Endodermal cell (in vitro differentiated cells): ENCODE measurements at regions not wholly inside any gene's neighbourhood (a gene's known extent, or its start where the extent isn't known, plus 50 kb on each side); places are given as distances from the start of the nearest gene placed in this dataset.

Experiments
- DNase-seq: peaks from one replicate; pipeline ENCODE4 v3.0.0-alpha.2; 2017
- H3K27ac ChIP-seq: 2 replicates; pipeline ENCODE4 v1.5.1; 2013; ENCODE audit warnings: mild to moderate bottlenecking, low read depth, low read length, moderate library complexity
- H3K27me3 ChIP-seq: 2 replicates; pipeline ENCODE4 v1.6.1; 2013; ENCODE audit warnings: mild to moderate bottlenecking, low read length, moderate library complexity; ENCODE audit not compliant: insufficient read depth, control insufficient read depth, poor library complexity, severe bottlenecking
- H3K36me3 ChIP-seq: 2 replicates; pipeline ENCODE4 v1.7.0; 2013; ENCODE audit warnings: mild to moderate bottlenecking, low read length, moderate library complexity; ENCODE audit not compliant: control insufficient read depth, insufficient read depth
- H3K4me1 ChIP-seq: one replicate; pipeline ENCODE4 v1.7.0; 2013; ENCODE audit warnings: low read length; ENCODE audit not compliant: control insufficient read depth, insufficient read depth
- H3K4me3 ChIP-seq: 2 replicates; pipeline ENCODE4 v1.5.1; 2013; ENCODE audit warnings: mild to moderate bottlenecking, low read length, moderate library complexity
- H3K9ac ChIP-seq: 2 replicates; pipeline ENCODE4 v1.6.1; 2013; ENCODE audit warnings: mild to moderate bottlenecking, low read length, moderate library complexity; ENCODE audit not compliant: poor library complexity, severe bottlenecking; ENCODE audit errors: extremely low read depth
- H3K9me3 ChIP-seq: 2 replicates; pipeline ENCODE4 v1.6.1; 2013; ENCODE audit warnings: mild to moderate bottlenecking, low read length, moderate library complexity; ENCODE audit not compliant: control insufficient read depth
- H3K27ac Mint-ChIP-seq: 2 replicates; pipeline ENCODE4 v1.8.0; 2020; ENCODE audit warnings: mixed read lengths
- H3K27me3 Mint-ChIP-seq: 2 replicates; pipeline ENCODE4 v1.8.0; 2021; ENCODE audit warnings: mild to moderate bottlenecking, mixed read lengths; ENCODE audit not compliant: insufficient read depth
- H3K36me3 Mint-ChIP-seq: 2 replicates; pipeline ENCODE4 v1.8.0; 2020; ENCODE audit warnings: low read depth, mixed read lengths
- H3K4me1 Mint-ChIP-seq: 2 replicates; pipeline ENCODE4 v1.8.0; 2020; ENCODE audit warnings: mixed read lengths
- H3K4me3 Mint-ChIP-seq: 2 replicates; pipeline ENCODE4 v1.8.0; 2020; ENCODE audit warnings: mild to moderate bottlenecking, moderate library complexity, mixed read lengths
- H3K9me3 Mint-ChIP-seq: 2 replicates; pipeline ENCODE4 v1.8.0; 2020; ENCODE audit warnings: mild to moderate bottlenecking, mixed read lengths
- WGBS, 2 experiments: methylation state at CpG; one replicate each; pipeline versions ENCODE4 v1.1.5 to v1.1.7; 2013; ENCODE audit warnings: missing lambda C conversion rate in 2 of 2, mixed read lengths in 1 of 2; ENCODE audit not compliant: insufficient coverage in 1 of 2, insufficient read length in 1 of 2; 5-methylcytosine and 5-hydroxymethylcytosine counted together
- TF ChIP-seq, protein P1 (sequence below): fragments of 200-600 bp; sonication (generic); conservative IDR thresholded peaks from 2 replicates; pipeline ENCODE4 v1.5.0; 2021; ENCODE audit warnings: antibody characterized with exemption, mild to moderate bottlenecking

DNA sequence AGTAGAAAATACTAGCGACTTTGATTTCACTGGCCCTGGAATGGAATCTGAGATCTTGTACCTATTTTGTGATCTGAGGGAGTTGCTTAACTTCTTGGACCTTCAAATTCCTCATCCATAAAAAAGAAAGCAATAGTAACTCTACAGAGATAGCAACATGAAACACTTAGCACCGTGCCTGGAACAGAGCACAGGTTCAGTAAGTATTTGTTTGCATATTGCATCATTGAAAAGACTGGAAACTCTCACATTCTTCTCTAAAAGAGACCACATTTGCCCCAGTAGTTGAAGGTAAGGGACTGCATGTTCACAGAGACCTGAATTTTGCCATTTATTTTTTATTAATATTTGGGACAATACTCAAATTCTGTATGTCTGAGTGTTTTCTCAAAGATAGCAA, 358.1 kb downstream of the COG6 start:
- WGBS, 2 experiments, result 85 to 100% methylated on average over 1 to 2 of the region's 2 CpGs
- Histone ChIP-seq H3K4me1 (no peaks in the 10 kb centered on the region), H3K36me3 (no peaks in the 10 kb centered on the region), H3K27me3 (no peaks in the 10 kb centered on the region), H3K9ac (no peak overlapping the region), H3K9me3 (no peaks in the 10 kb centered on the region), H3K27ac (no peak overlapping the region), H3K4me3 (no peak overlapping the region)
- DNase-seq, result no peak
- H3K4me1 Mint-ChIP-seq, result peaks cover 4% of the 10 kb centered on the region
- no peaks in the 10 kb centered on the region for H3K9me3 Mint-ChIP-seq
- peaks cover 2% of the 10 kb centered on the region for H3K27me3 Mint-ChIP-seq
- H3K4me3 Mint-ChIP-seq, result no peak overlapping the region
- H3K36me3 Mint-ChIP-seq, result no peaks in the 10 kb centered on the region
- no peak overlapping the region for H3K27ac Mint-ChIP-seq
- TF ChIP-seq, protein P1, sequence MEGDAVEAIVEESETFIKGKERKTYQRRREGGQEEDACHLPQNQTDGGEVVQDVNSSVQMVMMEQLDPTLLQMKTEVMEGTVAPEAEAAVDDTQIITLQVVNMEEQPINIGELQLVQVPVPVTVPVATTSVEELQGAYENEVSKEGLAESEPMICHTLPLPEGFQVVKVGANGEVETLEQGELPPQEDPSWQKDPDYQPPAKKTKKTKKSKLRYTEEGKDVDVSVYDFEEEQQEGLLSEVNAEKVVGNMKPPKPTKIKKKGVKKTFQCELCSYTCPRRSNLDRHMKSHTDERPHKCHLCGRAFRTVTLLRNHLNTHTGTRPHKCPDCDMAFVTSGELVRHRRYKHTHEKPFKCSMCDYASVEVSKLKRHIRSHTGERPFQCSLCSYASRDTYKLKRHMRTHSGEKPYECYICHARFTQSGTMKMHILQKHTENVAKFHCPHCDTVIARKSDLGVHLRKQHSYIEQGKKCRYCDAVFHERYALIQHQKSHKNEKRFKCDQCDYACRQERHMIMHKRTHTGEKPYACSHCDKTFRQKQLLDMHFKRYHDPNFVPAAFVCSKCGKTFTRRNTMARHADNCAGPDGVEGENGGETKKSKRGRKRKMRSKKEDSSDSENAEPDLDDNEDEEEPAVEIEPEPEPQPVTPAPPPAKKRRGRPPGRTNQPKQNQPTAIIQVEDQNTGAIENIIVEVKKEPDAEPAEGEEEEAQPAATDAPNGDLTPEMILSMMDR, result no peak

DNA sequence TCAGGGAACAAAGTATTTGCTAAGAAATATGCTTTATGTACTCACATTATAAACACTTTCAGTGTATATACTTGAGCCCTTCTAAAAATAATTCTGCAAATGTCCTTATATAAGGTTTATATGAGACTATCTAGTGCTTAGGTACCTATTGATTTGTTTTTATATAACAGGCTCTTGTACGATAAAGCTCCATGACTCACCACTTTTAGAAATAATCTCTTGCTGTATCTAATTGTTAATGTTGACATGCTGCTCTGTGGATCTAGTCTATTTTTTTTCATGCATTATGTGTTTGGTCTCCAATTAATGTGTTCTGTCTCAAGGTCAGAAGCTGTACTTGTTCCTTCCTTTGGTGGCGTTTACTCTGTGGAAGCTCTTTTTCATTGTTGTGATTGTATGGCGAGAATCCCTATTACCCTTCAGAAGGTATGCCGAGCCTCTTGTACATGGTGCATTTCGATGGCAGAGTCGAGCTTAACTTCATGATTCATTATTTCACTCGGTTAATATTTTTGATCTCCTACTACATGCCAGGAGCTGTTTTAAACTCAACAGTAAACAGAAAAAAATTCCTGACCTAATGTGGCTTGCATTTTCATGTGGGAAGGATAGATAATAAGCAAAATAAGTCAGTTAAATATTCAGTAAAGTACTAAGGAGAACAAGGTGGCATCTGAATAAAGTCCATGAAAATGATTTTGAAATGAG, 361.6 kb downstream of the COG6 start:
- no peaks in the 10 kb centered on the region for H3K27me3 Mint-ChIP-seq
- DNase-seq, result no peak
- no peak overlapping the region for H3K4me3 Mint-ChIP-seq
- no peak overlapping the region for H3K9ac ChIP-seq
- no peaks in the 10 kb centered on the region for H3K4me1 ChIP-seq
- H3K27ac ChIP-seq, result no peak overlapping the region
- H3K36me3 ChIP-seq, result no peaks in the 10 kb centered on the region
- peaks cover 4% of the 10 kb centered on the region for H3K4me1 Mint-ChIP-seq
- no peak overlapping the region for H3K27ac Mint-ChIP-seq
- H3K27me3 ChIP-seq, result no peaks in the 10 kb centered on the region
- TF ChIP-seq, protein P1, result no peak
- H3K9me3 Mint-ChIP-seq, result no peaks in the 10 kb centered on the region
- WGBS, 2 experiments, result 86 to 89% methylated on average over 5 to 7 of the region's 7 CpGs
- no peak overlapping the region for H3K4me3 ChIP-seq
- H3K36me3 Mint-ChIP-seq, result no peaks in the 10 kb centered on the region
- H3K9me3 ChIP-seq, result no peaks in the 10 kb centered on the region

DNA sequence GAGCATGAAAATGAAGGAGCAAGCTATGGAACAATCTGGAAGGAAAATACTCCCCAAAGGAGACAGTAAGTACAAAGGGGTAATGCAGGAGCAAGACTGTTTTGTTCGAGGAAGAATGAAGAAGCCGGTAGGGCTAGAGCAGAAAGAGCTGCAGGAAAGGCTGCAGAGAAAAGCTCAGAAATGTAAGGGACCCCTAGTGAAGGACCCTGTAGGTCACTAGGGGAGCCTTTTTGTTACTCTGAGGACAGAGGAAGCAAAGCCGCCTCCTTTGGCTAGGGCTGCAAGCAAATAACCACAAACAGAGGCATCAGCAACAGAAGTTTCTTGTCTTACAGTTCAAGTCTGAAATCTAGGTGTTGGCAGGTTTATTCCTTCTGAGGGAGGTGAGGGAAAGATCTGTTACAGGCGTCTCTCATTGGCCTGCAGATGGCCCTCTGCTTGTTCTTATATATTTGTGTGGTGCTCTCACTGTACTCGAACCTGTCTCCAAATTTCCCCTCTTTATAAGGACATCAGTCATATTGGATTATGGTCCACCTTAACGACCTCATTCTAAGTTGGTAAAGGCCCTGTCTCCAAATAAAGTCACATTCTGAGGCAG, 362.3 kb downstream of the COG6 start:
- WGBS, 2 experiments, result 65 to 70% methylated on average over 4 to 6 of the region's 6 CpGs
- H3K27ac ChIP-seq, result no peak overlapping the region
- H3K4me3 ChIP-seq, result no peak overlapping the region
- H3K9ac ChIP-seq, result no peak overlapping the region
- H3K9me3 ChIP-seq, result no peaks in the 10 kb centered on the region
- H3K27me3 Mint-ChIP-seq, result no peaks in the 10 kb centered on the region
- H3K27me3 ChIP-seq, result no peaks in the 10 kb centered on the region
- H3K36me3 Mint-ChIP-seq, result no peaks in the 10 kb centered on the region
- no peaks in the 10 kb centered on the region for H3K4me1 ChIP-seq
- TF ChIP-seq, protein P1, result peak; percentile 31
- no peaks in the 10 kb centered on the region for H3K36me3 ChIP-seq
- H3K9me3 Mint-ChIP-seq, result no peaks in the 10 kb centered on the region
- DNase-seq, result peak; percentile 48
- peaks cover 4% of the 10 kb centered on the region for H3K4me1 Mint-ChIP-seq
- H3K4me3 Mint-ChIP-seq, result no peak overlapping the region
- no peak overlapping the region for H3K27ac Mint-ChIP-seq
